ENCODE measurements at regions not wholly inside any gene's neighbourhood (a gene's known extent, or its start where the extent isn't known, plus 50 kb on each side); places are given as distances from the start of the nearest gene placed in this dataset.
"Not testable (repeated sequence)": the region's sequence is repeated elsewhere in the genome, so short reads cannot be mapped to it uniquely, and the experiment has no call there.

GRCh38 chr5:1748271-1748670 lies 51.4 kb downstream of the MRPL36 start:
- no peak for DNase-seq (ENCODE audit: low spot score)

- DNase-seq (ENCODE audit: low spot score) = no peak
Observed at GRCh38 chr5:1747803-1748085, 51.9 kb downstream of the MRPL36 start.

- DNase-seq (ENCODE audit: low spot score) = no peak
Observed at GRCh38 chr5:1747079-1747802, 52.4 kb downstream of the MRPL36 start.

- DNase-seq (ENCODE audit: low spot score) = no peak
Observed at GRCh38 chr5:1746371-1747078, 53.1 kb downstream of the MRPL36 start.

GRCh38 chr5:1745796-1746370 lies 53.8 kb downstream of the MRPL36 start:
- DNase-seq (ENCODE audit: low spot score) = no peak

- no peak for DNase-seq (ENCODE audit: low spot score)
Observed at GRCh38 chr5:1745123-1745795, 54.4 kb downstream of the MRPL36 start.

- DNase-seq (ENCODE audit: low spot score) = no peak
Observed at GRCh38 chr5:1744393-1745122, 55.1 kb downstream of the MRPL36 start.

- DNase-seq (ENCODE audit: low spot score) = no peak
Observed at GRCh38 chr5:1743769-1744085, 55.9 kb downstream of the MRPL36 start.

- DNase-seq (ENCODE audit: low spot score) = no peak
Observed at GRCh38 chr5:1743061-1743768, 56.4 kb downstream of the MRPL36 start.

- peak; percentile 58 for DNase-seq (ENCODE audit: low spot score)
Observed at GRCh38 chr5:1737790-1738405, 61.7 kb downstream of the MRPL36 start.

GRCh38 chr5:1736889-1737711 lies 62.5 kb downstream of the MRPL36 start:
- DNase-seq (ENCODE audit: low spot score) = no peak

GRCh38 chr5:1736065-1736464 lies 63.6 kb downstream of the MRPL36 start:
- DNase-seq (ENCODE audit: low spot score) = no peak

GRCh38 chr5:1735320-1735970 lies 64.2 kb downstream of the MRPL36 start:
- no peak for DNase-seq (ENCODE audit: low spot score)

GRCh38 chr5:1734908-1735289 lies 64.7 kb downstream of the MRPL36 start:
- no peak for DNase-seq (ENCODE audit: low spot score)

- DNase-seq (ENCODE audit: low spot score) = no peak
Observed at GRCh38 chr5:1734271-1734907, 65.2 kb downstream of the MRPL36 start.

- no peak for DNase-seq (ENCODE audit: low spot score)
Observed at GRCh38 chr5:1733369-1733768, 66.3 kb downstream of the MRPL36 start.

GRCh38 chr5:1732945-1733344 lies 66.7 kb downstream of the MRPL36 start:
- DNase-seq (ENCODE audit: low spot score) = no peak

GRCh38 chr5:1732238-1732941 lies 67.2 kb downstream of the MRPL36 start:
- DNase-seq (ENCODE audit: low spot score) = no peak

- not testable (repeated sequence) for DNase-seq (ENCODE audit: low spot score)
Observed at GRCh38 chr5:1731855-1732237, 67.8 kb downstream of the MRPL36 start.

Data from HuH-7 (cell line).